ENCODE measurements at regions not wholly inside any gene's neighbourhood (a gene's known extent, or its start where the extent isn't known, plus 50 kb on each side); places are given as distances from the start of the nearest gene placed in this dataset.
A peak's percentile ranks its signal among the peaks of the same experiment; 100 is the strongest.

- DNase-seq (ENCODE audit: low read depth), result no peak
Observed at GRCh38 chr9:91158946-91159345, 202.8 kb downstream of the AUH start.

- DNase-seq (ENCODE audit: low read depth), result no peak
Observed at GRCh38 chr9:91159664-91160121, 202.0 kb downstream of the AUH start.

DNA sequence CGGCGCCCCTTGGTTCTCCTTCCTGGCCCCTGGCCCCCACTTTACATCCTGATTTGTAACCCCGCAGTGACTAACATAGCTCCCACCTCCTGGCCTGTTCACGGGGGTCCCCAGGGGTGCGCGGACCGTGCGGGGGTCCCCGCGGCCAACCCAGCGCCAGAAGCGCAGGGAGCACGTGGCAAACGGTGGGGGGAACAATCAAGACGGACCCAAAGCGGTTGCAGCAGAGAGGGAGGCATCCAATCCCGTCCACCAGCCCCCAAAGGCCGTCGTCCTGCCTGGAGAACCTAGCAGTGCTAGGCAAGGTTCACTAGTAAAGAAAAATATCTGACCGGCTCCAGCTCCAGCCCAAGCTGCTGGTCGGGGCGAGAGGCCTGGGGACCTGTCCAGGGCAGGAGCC lies 201.5 kb downstream of the AUH start:
- no peak for DNase-seq (ENCODE audit: low read depth)

GRCh38 chr9:91160599-91161464 lies 200.9 kb downstream of the AUH start:
- no peak for DNase-seq (ENCODE audit: low read depth)

- no peak for DNase-seq (ENCODE audit: low read depth)
Observed at GRCh38 chr9:91161465-91162300, 200.0 kb downstream of the AUH start.

GRCh38 chr9:91162311-91162710 lies 199.4 kb downstream of the AUH start:
- peak; percentile 45 for DNase-seq (ENCODE audit: low read depth)

GRCh38 chr9:91162784-91163443 lies 198.8 kb downstream of the AUH start:
- no peak for DNase-seq (ENCODE audit: low read depth)

DNA sequence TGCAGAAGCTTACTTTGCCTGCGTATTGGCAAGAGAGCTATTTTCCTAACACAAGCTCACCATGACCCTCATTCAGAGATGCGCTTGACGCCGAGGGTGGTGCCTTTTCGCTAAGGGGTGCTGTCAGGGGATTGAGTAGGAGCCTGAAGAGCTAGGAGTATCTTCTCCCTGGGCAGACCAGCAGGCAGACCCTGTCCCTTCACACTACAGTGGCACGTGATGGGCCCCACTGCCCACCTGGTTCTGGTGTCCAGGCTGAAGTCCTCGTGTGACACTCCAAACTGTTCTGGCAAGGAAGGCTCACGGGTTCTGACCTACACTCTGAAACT lies 198.3 kb downstream of the AUH start:
- DNase-seq (ENCODE audit: low read depth), result no peak

GRCh38 chr9:91163773-91164471 lies 197.8 kb downstream of the AUH start:
- DNase-seq (ENCODE audit: low read depth), result no peak

Data from HS-5 (cell line).